ENCODE measurements at regions not wholly inside any gene's neighbourhood (a gene's known extent, or its start where the extent isn't known, plus 50 kb on each side); places are given as distances from the start of the nearest gene placed in this dataset.

DNA sequence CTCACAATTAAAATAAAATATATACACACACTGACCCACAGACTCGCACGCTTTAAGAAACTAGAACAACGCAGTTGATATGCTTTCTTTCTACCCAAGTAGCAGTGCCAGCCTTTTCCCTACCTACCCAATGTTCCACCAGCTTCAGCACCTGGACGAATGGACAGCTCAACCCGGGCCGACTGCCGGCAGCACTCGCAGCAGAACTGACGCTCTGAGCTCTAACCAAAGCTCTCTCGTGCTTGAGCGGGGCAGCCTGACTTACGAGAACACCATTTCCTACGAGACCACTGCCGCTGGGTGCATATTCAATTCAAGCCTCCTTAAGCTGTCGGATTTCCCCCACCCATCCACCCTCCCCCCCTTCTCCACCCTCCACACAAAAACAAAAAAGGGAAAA lies 127.4 kb upstream of the DPYD start:
- TF ChIP-seq, protein P1, sequence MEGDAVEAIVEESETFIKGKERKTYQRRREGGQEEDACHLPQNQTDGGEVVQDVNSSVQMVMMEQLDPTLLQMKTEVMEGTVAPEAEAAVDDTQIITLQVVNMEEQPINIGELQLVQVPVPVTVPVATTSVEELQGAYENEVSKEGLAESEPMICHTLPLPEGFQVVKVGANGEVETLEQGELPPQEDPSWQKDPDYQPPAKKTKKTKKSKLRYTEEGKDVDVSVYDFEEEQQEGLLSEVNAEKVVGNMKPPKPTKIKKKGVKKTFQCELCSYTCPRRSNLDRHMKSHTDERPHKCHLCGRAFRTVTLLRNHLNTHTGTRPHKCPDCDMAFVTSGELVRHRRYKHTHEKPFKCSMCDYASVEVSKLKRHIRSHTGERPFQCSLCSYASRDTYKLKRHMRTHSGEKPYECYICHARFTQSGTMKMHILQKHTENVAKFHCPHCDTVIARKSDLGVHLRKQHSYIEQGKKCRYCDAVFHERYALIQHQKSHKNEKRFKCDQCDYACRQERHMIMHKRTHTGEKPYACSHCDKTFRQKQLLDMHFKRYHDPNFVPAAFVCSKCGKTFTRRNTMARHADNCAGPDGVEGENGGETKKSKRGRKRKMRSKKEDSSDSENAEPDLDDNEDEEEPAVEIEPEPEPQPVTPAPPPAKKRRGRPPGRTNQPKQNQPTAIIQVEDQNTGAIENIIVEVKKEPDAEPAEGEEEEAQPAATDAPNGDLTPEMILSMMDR (IDR thresholded peaks at IDR 0.05; ENCODE audit: unreplicated experiment in 3 of 3): no peak
- no peak overlapping the region for H3K27ac Mint-ChIP-seq
- H3K9me3 Mint-ChIP-seq: peaks cover 4% of the 10 kb centered on the region
- H3K4me3 Mint-ChIP-seq: peak overlapping the region; percentile 51 to 70 (median 62)
- no peaks in the 10 kb centered on the region for H3K36me3 Mint-ChIP-seq (ENCODE audit: low read depth)
- peaks cover 26% of the 10 kb centered on the region for H3K4me1 Mint-ChIP-seq
- H3K27me3 Mint-ChIP-seq (ENCODE audit: low read depth): peaks cover 98% of the 10 kb centered on the region

DNA sequence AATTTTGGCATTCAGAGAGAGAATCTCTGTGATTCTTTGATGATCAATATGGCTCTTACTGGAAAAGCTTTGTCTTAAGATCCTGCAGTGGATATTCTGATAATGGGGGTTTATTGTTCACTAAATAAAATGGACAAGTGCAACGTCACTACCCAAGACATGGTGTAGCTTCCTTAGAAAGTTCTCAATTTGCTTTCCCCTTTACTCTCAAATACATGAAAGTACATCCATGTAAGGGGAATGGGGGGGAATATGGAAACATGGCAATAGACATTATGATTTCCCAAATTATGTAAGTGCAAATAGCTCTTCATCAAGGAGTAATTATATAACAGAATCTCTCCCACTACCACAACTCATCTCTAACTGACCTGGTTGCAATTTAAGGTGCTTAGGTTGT lies 126.3 kb upstream of the DPYD start:
- H3K27ac Mint-ChIP-seq: no peak overlapping the region
- H3K36me3 Mint-ChIP-seq (ENCODE audit: low read depth): no peaks in the 10 kb centered on the region
- peaks cover 4% of the 10 kb centered on the region for H3K9me3 Mint-ChIP-seq
- peaks cover 20% of the 10 kb centered on the region for H3K4me1 Mint-ChIP-seq
- peak overlapping the region in 2 of 3 experiments; percentile 13 to 29 for H3K4me3 Mint-ChIP-seq
- TF ChIP-seq, protein P1 (IDR thresholded peaks at IDR 0.05; ENCODE audit: unreplicated experiment in 3 of 3): no peak
- peaks cover 97% of the 10 kb centered on the region for H3K27me3 Mint-ChIP-seq (ENCODE audit: low read depth)

DNA sequence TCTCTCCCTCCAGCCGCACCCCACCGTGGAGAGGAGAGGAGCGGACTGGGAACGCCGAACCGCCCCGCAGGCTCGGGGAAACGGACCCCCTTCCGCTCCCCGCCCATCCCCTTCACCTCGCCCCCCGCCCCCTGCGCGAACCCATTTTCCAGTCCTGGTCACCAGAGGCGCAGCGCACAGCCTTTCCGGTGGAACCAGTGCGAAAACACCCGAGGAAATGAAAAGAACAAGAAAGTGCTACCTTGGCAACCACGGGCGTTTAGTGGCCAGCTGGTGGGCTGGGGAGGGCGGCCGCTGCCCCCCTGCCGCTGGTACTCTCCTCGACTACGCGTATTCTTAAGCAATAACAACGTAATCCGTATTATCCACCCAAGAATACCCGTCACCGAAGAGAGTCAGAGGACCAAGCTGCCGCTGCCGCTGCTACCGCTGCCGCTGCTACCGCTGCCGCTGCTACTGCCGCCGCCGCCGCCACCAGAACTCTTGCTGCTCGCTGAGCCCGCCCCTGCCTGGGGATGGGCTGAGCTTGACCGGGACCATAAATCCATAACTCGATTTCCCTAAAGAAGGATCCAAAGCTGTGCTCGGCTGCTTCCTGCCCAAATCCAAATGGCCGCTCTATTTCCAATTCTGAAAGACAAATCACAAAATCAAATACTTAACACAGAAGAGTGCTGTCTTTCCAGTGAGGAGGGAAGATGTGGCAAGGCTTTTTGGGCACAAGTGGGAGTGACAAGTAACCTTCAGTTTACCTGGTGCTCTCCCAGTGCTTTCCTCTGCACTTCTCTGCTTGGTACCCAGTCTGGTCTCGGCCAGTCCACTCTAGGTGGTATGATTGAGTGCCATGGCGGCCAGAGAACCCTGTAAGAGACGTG lies 125.2 kb upstream of the DPYD start:
- peaks cover 20% of the 10 kb centered on the region for H3K4me1 Mint-ChIP-seq
- peaks cover 4% of the 10 kb centered on the region for H3K9me3 Mint-ChIP-seq
- TF ChIP-seq, protein P1 (IDR thresholded peaks at IDR 0.05; ENCODE audit: unreplicated experiment in 3 of 3): no peak
- H3K36me3 Mint-ChIP-seq (ENCODE audit: low read depth): no peaks in the 10 kb centered on the region
- H3K4me3 Mint-ChIP-seq: peak overlapping the region; percentile 81 to 84 (median 83)
- no peak overlapping the region for H3K27ac Mint-ChIP-seq
- peaks cover 88% of the 10 kb centered on the region for H3K27me3 Mint-ChIP-seq (ENCODE audit: low read depth)

DNA sequence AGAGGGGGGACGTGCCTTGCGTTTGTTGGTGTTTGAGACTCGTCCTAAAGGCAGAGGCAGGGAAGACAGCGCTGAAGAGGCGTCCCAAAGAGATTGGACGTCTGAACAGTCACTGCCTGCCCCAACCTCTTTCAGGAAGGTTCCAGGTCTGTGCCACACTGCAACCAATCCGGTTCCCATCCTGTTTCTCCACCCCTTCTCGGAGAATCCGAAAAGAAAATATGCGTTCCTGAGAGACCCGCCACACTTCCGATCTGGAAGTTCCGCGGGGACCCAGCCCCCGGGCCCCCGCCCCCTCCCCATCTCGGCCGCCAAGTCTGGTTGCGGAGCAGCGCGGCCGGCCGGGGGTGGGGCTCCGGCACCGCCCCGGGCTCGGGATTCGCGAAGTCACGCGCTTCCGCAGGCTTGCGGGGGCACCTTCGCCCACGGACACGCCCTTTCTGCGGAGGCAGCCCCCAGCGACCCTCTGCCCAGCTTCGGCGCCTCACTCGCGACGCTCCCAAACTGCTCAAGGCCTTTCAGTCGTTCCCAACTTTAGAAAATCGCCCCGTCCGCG lies 124.5 kb upstream of the DPYD start:
- Mint-ChIP-seq H3K27ac (no peak overlapping the region), H3K27me3 (ENCODE audit: low read depth) (peaks cover 87% of the 10 kb centered on the region), H3K9me3 (peaks cover 4% of the 10 kb centered on the region), H3K4me1 (peaks cover 20% of the 10 kb centered on the region), H3K4me3 (peak overlapping the region; percentile 81 to 84 (median 83)), H3K36me3 (ENCODE audit: low read depth) (no peaks in the 10 kb centered on the region)
- TF ChIP-seq, protein P1 (IDR thresholded peaks at IDR 0.05; ENCODE audit: unreplicated experiment in 3 of 3): no peak

DNA sequence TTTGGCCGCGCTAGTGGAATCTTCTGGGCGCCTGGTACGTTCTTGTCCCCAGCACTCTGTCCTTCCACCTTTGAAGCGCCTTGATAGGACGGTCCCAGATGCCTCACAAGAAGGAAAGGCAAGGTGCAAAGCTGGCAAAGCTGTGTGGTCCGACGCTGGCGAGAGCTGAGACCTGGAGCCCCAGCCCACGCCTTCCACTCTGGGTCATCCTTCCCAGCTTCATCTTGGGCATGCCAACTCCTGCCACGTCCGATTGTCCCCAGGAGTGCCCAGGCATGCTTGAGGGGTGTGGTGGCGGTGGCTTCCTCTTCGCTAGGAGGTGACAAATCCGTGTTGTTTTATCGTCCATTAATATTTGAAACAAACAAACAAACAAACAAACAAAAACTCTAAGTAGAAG lies 123.9 kb upstream of the DPYD start:
- Mint-ChIP-seq H3K4me1 (peaks cover 20% of the 10 kb centered on the region), H3K27me3 (ENCODE audit: low read depth) (peaks cover 84% of the 10 kb centered on the region), H3K9me3 (peaks cover 4% of the 10 kb centered on the region), H3K4me3 (peak overlapping the region; percentile 66 to 78 (median 78)), H3K27ac (no peak overlapping the region), H3K36me3 (ENCODE audit: low read depth) (no peaks in the 10 kb centered on the region)
- TF ChIP-seq, protein P1 (IDR thresholded peaks at IDR 0.05; ENCODE audit: unreplicated experiment in 3 of 3): no peak

All from nephron (organoid).